Activated T-cell treated with anti-CD3 and anti-CD28 coated beads, Interleukin-2, amount 50 U/mL, for 72 hours (primary cell): ENCODE measurements at regions not wholly inside any gene's neighbourhood (a gene's known extent, or its start where the extent isn't known, plus 50 kb on each side); places are given as distances from the start of the nearest gene placed in this dataset.

Experiments
- ATAC-seq, 2 donors: fragments of 150-1000 bp; cut with Tn5 transposase; replicated peaks in 1 of 2; 2 replicates each; pipeline ENCODE4 v1.10.0; 2021; ENCODE audit warnings: moderate library complexity in 2 of 2, mild to moderate bottlenecking in 1 of 2
- DNase-seq, 2 donors: peaks; one replicate each; pipeline ENCODE4 v3.0.0; 2021 to 2022; ENCODE audit warnings: mixed read lengths in 1 of 2
- H3K27ac Mint-ChIP-seq: one replicate; pipeline ENCODE4 v1.8.0; 2022; ENCODE audit warnings: mild to moderate bottlenecking, moderate library complexity, mixed read lengths
- H3K27me3 Mint-ChIP-seq: one replicate; pipeline ENCODE4 v1.8.0; 2022; ENCODE audit warnings: low read depth, mixed read lengths
- H3K36me3 Mint-ChIP-seq, 2 donors: one replicate each; pipeline ENCODE4 v1.8.0; 2022; ENCODE audit warnings: mixed read lengths in 2 of 2, mild to moderate bottlenecking in 1 of 2; ENCODE audit not compliant: insufficient read depth in 2 of 2
- H3K4me1 Mint-ChIP-seq: one replicate; pipeline ENCODE4 v1.8.0; 2022; ENCODE audit warnings: low read depth, mixed read lengths
- H3K4me3 Mint-ChIP-seq, 2 donors: one replicate each; pipeline ENCODE4 v1.8.0; 2022; ENCODE audit warnings: mild to moderate bottlenecking in 2 of 2, mixed read lengths in 2 of 2, moderate library complexity in 2 of 2
- H3K9me3 Mint-ChIP-seq, 2 donors: one replicate each; pipeline ENCODE4 v1.8.0; 2022; ENCODE audit warnings: mixed read lengths in 2 of 2

- DNase-seq (no peak), ATAC-seq (no peak)
- Mint-ChIP-seq H3K27ac (no peak overlapping the region), H3K27me3 (no peaks in the 10 kb centered on the region), H3K4me1 (no peaks in the 10 kb centered on the region), H3K4me3 (no peak overlapping the region), H3K9me3 (peaks cover 0 to 3% of the 10 kb centered on the region in 2 donors), H3K36me3 (no peaks in the 10 kb centered on the region)
Observed at GRCh38 chr6:10258341-10258740, 156.5 kb downstream of the TFAP2A start.

- ATAC-seq (no peak), DNase-seq (no peak)
- H3K4me1 Mint-ChIP-seq: no peaks in the 10 kb centered on the region
- no peaks in the 10 kb centered on the region for H3K27me3 Mint-ChIP-seq
- peaks cover 0 to 3% of the 10 kb centered on the region in 2 donors for H3K9me3 Mint-ChIP-seq
- no peak overlapping the region for H3K4me3 Mint-ChIP-seq
- no peaks in the 10 kb centered on the region for H3K36me3 Mint-ChIP-seq
- no peak overlapping the region for H3K27ac Mint-ChIP-seq
Observed at GRCh38 chr6:10256113-10256690, 158.7 kb downstream of the TFAP2A start.

- Mint-ChIP-seq H3K27me3 (peaks cover 9% of the 10 kb centered on the region), H3K4me1 (no peaks in the 10 kb centered on the region), H3K9me3 (peaks cover 0 to 2% of the 10 kb centered on the region in 2 donors), H3K27ac (no peak overlapping the region), H3K4me3 (no peak overlapping the region), H3K36me3 (no peaks in the 10 kb centered on the region)
- DNase-seq (no peak), ATAC-seq (no peak)
Observed at GRCh38 chr6:10250655-10251220, 164.1 kb downstream of the TFAP2A start.

GRCh38 chr6:10248378-10248843 lies 166.5 kb downstream of the TFAP2A start:
- Mint-ChIP-seq H3K27me3 (peaks cover 9% of the 10 kb centered on the region), H3K27ac (no peak overlapping the region), H3K36me3 (no peaks in the 10 kb centered on the region), H3K4me3 (no peak overlapping the region), H3K9me3 (peaks cover 0 to 2% of the 10 kb centered on the region in 2 donors), H3K4me1 (no peaks in the 10 kb centered on the region)
- ATAC-seq: no peak
- no peak for DNase-seq

GRCh38 chr6:10237298-10238038 lies 177.4 kb downstream of the TFAP2A start:
- H3K27ac Mint-ChIP-seq: no peak overlapping the region
- ATAC-seq (no peak), DNase-seq (no peak)
- H3K4me1 Mint-ChIP-seq: no peaks in the 10 kb centered on the region
- no peaks in the 10 kb centered on the region for H3K9me3 Mint-ChIP-seq
- no peaks in the 10 kb centered on the region for H3K27me3 Mint-ChIP-seq
- no peak overlapping the region for H3K4me3 Mint-ChIP-seq
- no peaks in the 10 kb centered on the region for H3K36me3 Mint-ChIP-seq

GRCh38 chr6:10235344-10235743 lies 179.5 kb downstream of the TFAP2A start:
- Mint-ChIP-seq H3K27ac (no peak overlapping the region), H3K4me1 (no peaks in the 10 kb centered on the region), H3K4me3 (no peak overlapping the region), H3K27me3 (no peaks in the 10 kb centered on the region), H3K9me3 (no peaks in the 10 kb centered on the region), H3K36me3 (no peaks in the 10 kb centered on the region)
- DNase-seq (no peak), ATAC-seq (no peak)

GRCh38 chr6:10230531-10230930 lies 184.3 kb downstream of the TFAP2A start:
- H3K27ac Mint-ChIP-seq: no peak overlapping the region
- no peaks in the 10 kb centered on the region for H3K4me1 Mint-ChIP-seq
- H3K9me3 Mint-ChIP-seq: peaks cover 5 to 6% of the 10 kb centered on the region in 2 donors
- H3K4me3 Mint-ChIP-seq: no peak overlapping the region
- H3K36me3 Mint-ChIP-seq: no peaks in the 10 kb centered on the region
- H3K27me3 Mint-ChIP-seq: no peaks in the 10 kb centered on the region
- no peak for DNase-seq
- ATAC-seq: no peak

- ATAC-seq (no peak), DNase-seq (no peak)
- Mint-ChIP-seq H3K9me3 (peaks cover 11 to 15% of the 10 kb centered on the region in 2 donors), H3K27ac (no peak overlapping the region), H3K4me3 (no peak overlapping the region), H3K4me1 (no peaks in the 10 kb centered on the region), H3K36me3 (no peaks in the 10 kb centered on the region), H3K27me3 (no peaks in the 10 kb centered on the region)
Observed at GRCh38 chr6:10223841-10224240, 191.0 kb downstream of the TFAP2A start.

GRCh38 chr6:10221178-10221577 lies 193.7 kb downstream of the TFAP2A start:
- ATAC-seq (no peak), DNase-seq (no peak)
- peaks cover 11 to 13% of the 10 kb centered on the region in 2 donors for H3K9me3 Mint-ChIP-seq
- H3K27me3 Mint-ChIP-seq: no peaks in the 10 kb centered on the region
- H3K36me3 Mint-ChIP-seq: no peaks in the 10 kb centered on the region
- H3K4me1 Mint-ChIP-seq: no peaks in the 10 kb centered on the region
- H3K27ac Mint-ChIP-seq: no peak overlapping the region
- H3K4me3 Mint-ChIP-seq: no peak overlapping the region

GRCh38 chr6:10219510-10219909 lies 195.4 kb downstream of the TFAP2A start:
- H3K27ac Mint-ChIP-seq: no peak overlapping the region
- H3K27me3 Mint-ChIP-seq: no peaks in the 10 kb centered on the region
- no peak for DNase-seq
- H3K4me1 Mint-ChIP-seq: no peaks in the 10 kb centered on the region
- peaks cover 0 to 3% of the 10 kb centered on the region in 2 donors for H3K9me3 Mint-ChIP-seq
- no peak overlapping the region for H3K4me3 Mint-ChIP-seq
- no peak for ATAC-seq
- no peaks in the 10 kb centered on the region for H3K36me3 Mint-ChIP-seq

GRCh38 chr6:10217111-10217510 lies 197.8 kb downstream of the TFAP2A start:
- no peak for ATAC-seq
- H3K4me3 Mint-ChIP-seq: no peak overlapping the region

GRCh38 chr6:10215326-10216110 lies 199.4 kb downstream of the TFAP2A start:
- Mint-ChIP-seq H3K27me3 (no peaks in the 10 kb centered on the region), H3K9me3 (peaks cover 0 to 5% of the 10 kb centered on the region in 2 donors), H3K4me3 (no peak overlapping the region), H3K36me3 (no peaks in the 10 kb centered on the region), H3K4me1 (no peaks in the 10 kb centered on the region), H3K27ac (no peak overlapping the region)
- DNase-seq (no peak), ATAC-seq (no peak)

More at GRCh38 chr6:10217111-10217510, 197.8 kb downstream of the TFAP2A start:
- Mint-ChIP-seq H3K9me3 (peaks cover 0 to 5% of the 10 kb centered on the region in 2 donors), H3K36me3 (no peaks in the 10 kb centered on the region), H3K4me1 (no peaks in the 10 kb centered on the region), H3K27me3 (no peaks in the 10 kb centered on the region), H3K27ac (no peak overlapping the region)
- DNase-seq: no peak

GRCh38 chr6:10210052-10210451 lies 204.8 kb downstream of the TFAP2A start:
- DNase-seq (no peak), ATAC-seq (no peak)
- Mint-ChIP-seq H3K27ac (no peak overlapping the region), H3K36me3 (no peaks in the 10 kb centered on the region), H3K4me3 (no peak overlapping the region), H3K9me3 (peaks cover 0 to 4% of the 10 kb centered on the region in 2 donors), H3K27me3 (no peaks in the 10 kb centered on the region), H3K4me1 (no peaks in the 10 kb centered on the region)
